Fibroblast of the aortic adventitia (primary cell): ENCODE measurements at regions not wholly inside any gene's neighbourhood (a gene's known extent, or its start where the extent isn't known, plus 50 kb on each side); places are given as distances from the start of the nearest gene placed in this dataset.

Experiments
- DNase-seq: peaks from one replicate; pipeline ENCODE4 v3.0.0-alpha.2; 2010; ENCODE audit warnings: low read depth
- H3K4me3 ChIP-seq: 2 replicates; pipeline ENCODE4 v1.5.1; 2011; ENCODE audit warnings: low read depth, mild to moderate bottlenecking, control low read depth, low read length, moderate library complexity
- CTCF ChIP-seq: IDR thresholded peaks from 2 replicates; pipeline ENCODE4 v1.5.1; 2011; ENCODE audit warnings: mild to moderate bottlenecking, low read length, control low read depth, inconsistent platforms; ENCODE audit not compliant: insufficient read depth

- DNase-seq, result no peak
- no peak for TF ChIP-seq CTCF
- H3K4me3 ChIP-seq, result no peak overlapping the region
Observed at GRCh38 chr3:174639406-174639805, 219.7 kb upstream of the NAALADL2 start.

DNA sequence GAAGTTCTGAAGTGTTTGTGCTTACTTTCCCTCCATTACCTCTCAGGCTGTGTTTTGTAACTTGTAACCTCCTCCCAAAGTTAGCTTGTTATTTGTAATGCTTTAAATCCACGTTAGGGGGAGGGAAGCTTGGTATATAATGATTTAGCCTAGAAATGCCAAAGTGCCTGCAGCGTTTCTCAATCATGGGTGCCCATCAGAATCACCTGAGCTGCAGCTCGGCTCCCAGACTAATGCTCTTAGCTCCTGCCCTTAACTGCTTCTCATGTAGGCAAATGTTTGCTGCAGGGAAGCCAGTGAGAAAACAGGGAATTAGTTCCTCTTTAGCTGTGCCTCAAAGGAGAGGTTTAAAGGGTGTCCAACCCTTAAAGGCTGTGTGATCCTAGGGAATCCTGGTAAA lies 219.2 kb upstream of the NAALADL2 start:
- no peak for TF ChIP-seq CTCF
- no peak for DNase-seq
- no peak overlapping the region for H3K4me3 ChIP-seq

- DNase-seq, result no peak
- no peak for TF ChIP-seq CTCF
- H3K4me3 ChIP-seq, result no peak overlapping the region
Observed at GRCh38 chr3:174640932-174641331, 218.2 kb upstream of the NAALADL2 start.

GRCh38 chr3:174644287-174644686 lies 214.8 kb upstream of the NAALADL2 start:
- no peak for DNase-seq
- TF ChIP-seq CTCF, result no peak
- no peak overlapping the region for H3K4me3 ChIP-seq

DNA sequence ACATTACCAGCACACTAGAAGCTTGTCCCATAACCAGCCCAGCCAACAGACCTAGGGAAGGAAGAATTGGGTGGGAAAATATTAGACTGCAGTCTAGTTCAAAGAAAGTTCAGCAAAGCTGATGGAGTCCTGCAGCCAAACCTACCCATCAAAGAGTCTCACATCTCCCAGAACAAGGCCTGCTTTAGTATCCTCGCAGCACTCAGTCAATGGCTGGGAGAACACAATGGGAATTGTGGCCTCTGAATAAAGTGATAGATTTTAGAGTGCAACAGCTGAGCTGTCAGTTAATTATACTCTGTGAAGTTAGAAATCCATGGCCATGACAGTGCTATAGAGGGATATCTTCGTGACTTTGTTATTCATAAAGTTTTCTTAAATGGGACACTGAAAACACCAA lies 207.2 kb upstream of the NAALADL2 start:
- no peak for DNase-seq
- no peak for TF ChIP-seq CTCF
- no peak overlapping the region for H3K4me3 ChIP-seq

DNA sequence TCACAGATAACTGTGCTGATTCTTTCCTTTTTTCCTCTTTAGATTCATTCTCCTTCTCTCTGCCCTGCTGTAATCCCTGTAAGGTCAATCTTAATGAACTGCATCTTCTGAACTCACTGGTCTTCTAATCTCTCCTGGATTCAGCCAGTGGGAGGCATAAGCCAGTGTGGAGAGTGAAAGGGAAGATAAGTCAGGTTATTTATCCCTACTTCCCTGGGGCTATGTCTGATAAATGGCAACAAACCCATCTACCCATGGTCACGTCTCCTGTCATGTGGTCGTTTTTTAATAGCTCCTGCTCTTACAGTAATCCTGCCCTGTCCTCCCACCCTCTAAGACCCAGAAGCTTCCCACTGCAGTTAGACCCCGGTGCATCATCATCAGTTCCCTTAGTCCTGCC lies 199.6 kb upstream of the NAALADL2 start:
- H3K4me3 ChIP-seq, result no peak overlapping the region
- TF ChIP-seq CTCF, result no peak
- DNase-seq, result no peak

DNA sequence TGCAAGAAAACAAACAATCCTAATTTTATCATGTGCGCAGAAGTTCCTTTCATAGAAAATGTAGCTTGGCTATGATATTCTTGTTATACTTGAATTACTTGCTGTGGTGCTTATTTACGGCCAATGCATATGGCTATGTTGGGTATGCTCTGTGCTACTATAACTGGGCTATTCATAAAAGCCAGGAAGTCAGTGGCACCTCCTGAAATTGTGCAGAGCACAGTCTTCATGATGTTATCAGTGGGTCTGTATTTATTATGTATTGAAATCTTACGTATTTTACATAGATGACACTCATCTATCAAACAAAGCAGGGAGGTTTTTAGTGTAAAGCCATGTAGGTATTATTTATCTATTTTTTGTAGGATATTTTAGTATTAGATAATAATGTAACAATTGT lies 196.5 kb upstream of the NAALADL2 start:
- DNase-seq, result no peak
- no peak for TF ChIP-seq CTCF
- no peak overlapping the region for H3K4me3 ChIP-seq
